Posterior cingulate gyrus (tissue), 11 donors: ENCODE measurements at regions not wholly inside any gene's neighbourhood (a gene's known extent, or its start where the extent isn't known, plus 50 kb on each side); places are given as distances from the start of the nearest gene placed in this dataset.
"Not testable (repeated sequence)": the region's sequence is repeated elsewhere in the genome, so short reads cannot be mapped to it uniquely, and the experiment has no call there.

Experiments used
- DNase-seq, 10 donors: peaks; one replicate each; pipeline versions ENCODE4 v3.0.0 to v3.0.0-alpha.2; 2020 to 2021; ENCODE audit warnings: mixed read lengths in 3 of 10
- intact Hi-C: fragments of 100-400 bp; cut with DNase I; formaldehyde crosslinking; loops from one replicate; pipeline ENCODE4 v1.15.1; 2023

- intact Hi-C loops, result not testable (repeated sequence)
- DNase-seq, result peak in 2 of 10 donors; percentile 34 to 64
Observed at GRCh38 chr7:63555226-63555994, 443.2 kb upstream of the ZNF722 start.

- DNase-seq, result peak in 2 of 10 donors; percentile 32 to 48
- intact Hi-C loops, result not testable (repeated sequence)
Observed at GRCh38 chr7:63556223-63556622, 442.4 kb upstream of the ZNF722 start.

- DNase-seq, result peak in 2 of 10 donors; percentile 77 to 78
- intact Hi-C loops, result not testable (repeated sequence)
Observed at GRCh38 chr7:63559016-63559415, 439.6 kb upstream of the ZNF722 start.

GRCh38 chr7:63559826-63560465 lies 438.7 kb upstream of the ZNF722 start:
- DNase-seq, result peak in 2 of 10 donors; percentile 80 to 82
- intact Hi-C loops, result not testable (repeated sequence)

GRCh38 chr7:63561911-63562310 lies 436.7 kb upstream of the ZNF722 start:
- intact Hi-C loops, result not testable (repeated sequence)
- DNase-seq, result peak in 2 of 10 donors; percentile 26 to 31

- DNase-seq, result peak in 2 of 10 donors; percentile 75 to 80
- intact Hi-C loops, result not testable (repeated sequence)
Observed at GRCh38 chr7:63562364-63563060, 436.1 kb upstream of the ZNF722 start.

- intact Hi-C loops, result not testable (repeated sequence)
- DNase-seq, result peak in 2 of 10 donors; percentile 66 to 75
Observed at GRCh38 chr7:63563151-63563940, 435.3 kb upstream of the ZNF722 start.

- DNase-seq, result peak in 3 of 10 donors; percentile 51 to 80 (median 79)
- intact Hi-C loops, result not testable (repeated sequence)
Observed at GRCh38 chr7:63564882-63565281, 433.8 kb upstream of the ZNF722 start.

GRCh38 chr7:63566886-63567285 lies 431.8 kb upstream of the ZNF722 start:
- intact Hi-C loops, result not testable (repeated sequence)
- DNase-seq, result peak in 3 of 10 donors; percentile 63 to 84 (median 81)

- intact Hi-C loops, result not testable (repeated sequence)
- DNase-seq, result peak in 3 of 10 donors; percentile 65 to 87 (median 83)
Observed at GRCh38 chr7:63567636-63568035, 431.0 kb upstream of the ZNF722 start.

- intact Hi-C loops, result not testable (repeated sequence)
- peak in 2 of 10 donors; percentile 79 to 83 for DNase-seq
Observed at GRCh38 chr7:63568571-63569313, 429.9 kb upstream of the ZNF722 start.

GRCh38 chr7:63570386-63571115 lies 428.1 kb upstream of the ZNF722 start:
- intact Hi-C loops, result not testable (repeated sequence)
- DNase-seq, result peak in 2 of 10 donors; percentile 67 to 78

GRCh38 chr7:63572196-63572595 lies 426.5 kb upstream of the ZNF722 start:
- intact Hi-C loops, result not testable (repeated sequence)
- peak in 3 of 10 donors; percentile 72 to 85 (median 75) for DNase-seq

GRCh38 chr7:63572956-63573355 lies 425.7 kb upstream of the ZNF722 start:
- peak in 3 of 10 donors; percentile 73 to 87 (median 81) for DNase-seq
- intact Hi-C loops, result not testable (repeated sequence)

- DNase-seq, result peak in 2 of 10 donors; percentile 75 to 81
Observed at GRCh38 chr7:63573412-63573811, 425.2 kb upstream of the ZNF722 start.

GRCh38 chr7:63576421-63576820 lies 422.2 kb upstream of the ZNF722 start:
- intact Hi-C loops, result not testable (repeated sequence)
- DNase-seq, result peak in 2 of 10 donors; percentile 39 to 80

More at GRCh38 chr7:63573412-63573811, 425.2 kb upstream of the ZNF722 start:
- intact Hi-C loops, result not testable (repeated sequence)

GRCh38 chr7:63577066-63577465 lies 421.6 kb upstream of the ZNF722 start:
- intact Hi-C loops, result not testable (repeated sequence)

GRCh38 chr7:63580045-63580444 lies 418.6 kb upstream of the ZNF722 start:
- intact Hi-C loops, result not testable (repeated sequence)
- DNase-seq, result peak in 2 of 10 donors; percentile 60 to 77

More at GRCh38 chr7:63577066-63577465, 421.6 kb upstream of the ZNF722 start:
- peak in 2 of 10 donors; percentile 31 to 36 for DNase-seq
